HEK293 (cell line): ENCODE measurements at regions not wholly inside any gene's neighbourhood (a gene's known extent, or its start where the extent isn't known, plus 50 kb on each side); places are given as distances from the start of the nearest gene placed in this dataset.

Source experiments
- GLIS2 ChIP-seq: fragments of 450-650 bp; formaldehyde crosslinking; IDR thresholded peaks from 2 replicates; pipeline ENCODE4 v1.5.1; 2016; ENCODE audit warnings: missing biosample characterization, missing genetic modification characterization
- MYNN ChIP-seq: fragments of 450-650 bp; formaldehyde crosslinking; IDR thresholded peaks from 2 replicates; pipeline ENCODE4 v1.5.1; 2016; ENCODE audit warnings: missing biosample characterization, missing genetic modification characterization, borderline replicate concordance
- TRIM28 ChIP-seq: IDR thresholded peaks from 2 replicates; pipeline ENCODE4 v1.6.1; 2011; ENCODE audit warnings: low read length, control low read depth, borderline replicate concordance
- ZNF19 ChIP-seq: fragments of 450-650 bp; formaldehyde crosslinking; IDR thresholded peaks from 2 replicates; pipeline ENCODE4; 2016; ENCODE audit warnings: missing biosample characterization, missing genetic modification characterization, low read depth
- ZNF623 ChIP-seq: fragments of 450-650 bp; formaldehyde crosslinking; IDR thresholded peaks from 2 replicates; pipeline ENCODE4 v1.5.1; 2016; ENCODE audit warnings: missing biosample characterization, missing genetic modification characterization
- ZNF777 ChIP-seq: fragments of 450-650 bp; formaldehyde crosslinking; IDR thresholded peaks from 2 replicates; pipeline ENCODE4 v1.5.1; 2017; ENCODE audit warnings: missing biosample characterization, missing genetic modification characterization, borderline replicate concordance
- TF ChIP-seq, protein P1 (sequence below): fragments of 450-650 bp; formaldehyde crosslinking; IDR thresholded peaks from 2 replicates; pipeline ENCODE4 v1.5.1; 2016; ENCODE audit warnings: missing biosample characterization, missing genetic modification characterization
- TF ChIP-seq, protein P2 (sequence below): sonication (generic); formaldehyde crosslinking; IDR thresholded peaks from 2 replicates; pipeline ENCODE4 v1.8.1; 2022; ENCODE audit warnings: mild to moderate bottlenecking, moderate library complexity, missing genetic modification reagents

DNA sequence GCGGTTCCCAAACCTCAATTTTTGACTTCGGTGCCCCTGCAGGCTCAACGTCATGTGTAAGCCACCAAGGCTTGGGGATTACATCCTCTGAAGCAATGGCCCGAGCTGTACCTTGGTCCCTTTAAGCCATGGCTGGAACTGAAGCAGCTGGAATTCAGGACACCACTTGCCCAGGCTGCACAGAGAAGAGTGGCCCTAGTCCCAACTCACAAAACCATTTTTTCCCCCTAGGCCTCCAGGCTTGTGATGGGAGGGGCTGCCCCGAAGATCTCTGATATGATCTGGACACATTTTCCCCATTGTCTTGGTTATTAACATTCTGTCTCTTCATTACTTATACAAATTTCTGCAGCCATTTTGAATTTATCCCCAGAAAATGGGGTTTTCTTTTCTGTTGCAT lies 233.3 kb upstream of the ADGRL4 start:
- TF ChIP-seq, protein P1, sequence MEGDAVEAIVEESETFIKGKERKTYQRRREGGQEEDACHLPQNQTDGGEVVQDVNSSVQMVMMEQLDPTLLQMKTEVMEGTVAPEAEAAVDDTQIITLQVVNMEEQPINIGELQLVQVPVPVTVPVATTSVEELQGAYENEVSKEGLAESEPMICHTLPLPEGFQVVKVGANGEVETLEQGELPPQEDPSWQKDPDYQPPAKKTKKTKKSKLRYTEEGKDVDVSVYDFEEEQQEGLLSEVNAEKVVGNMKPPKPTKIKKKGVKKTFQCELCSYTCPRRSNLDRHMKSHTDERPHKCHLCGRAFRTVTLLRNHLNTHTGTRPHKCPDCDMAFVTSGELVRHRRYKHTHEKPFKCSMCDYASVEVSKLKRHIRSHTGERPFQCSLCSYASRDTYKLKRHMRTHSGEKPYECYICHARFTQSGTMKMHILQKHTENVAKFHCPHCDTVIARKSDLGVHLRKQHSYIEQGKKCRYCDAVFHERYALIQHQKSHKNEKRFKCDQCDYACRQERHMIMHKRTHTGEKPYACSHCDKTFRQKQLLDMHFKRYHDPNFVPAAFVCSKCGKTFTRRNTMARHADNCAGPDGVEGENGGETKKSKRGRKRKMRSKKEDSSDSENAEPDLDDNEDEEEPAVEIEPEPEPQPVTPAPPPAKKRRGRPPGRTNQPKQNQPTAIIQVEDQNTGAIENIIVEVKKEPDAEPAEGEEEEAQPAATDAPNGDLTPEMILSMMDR (tag by site-specific recombination): no peak
- no peak for TF ChIP-seq ZNF777
- no peak for TF ChIP-seq ZNF19 (tag by site-specific recombination)
- TF ChIP-seq GLIS2: no peak
- no peak for TF ChIP-seq MYNN
- no peak for TF ChIP-seq ZNF623 (tag by site-specific recombination)
- TF ChIP-seq, protein P2, sequence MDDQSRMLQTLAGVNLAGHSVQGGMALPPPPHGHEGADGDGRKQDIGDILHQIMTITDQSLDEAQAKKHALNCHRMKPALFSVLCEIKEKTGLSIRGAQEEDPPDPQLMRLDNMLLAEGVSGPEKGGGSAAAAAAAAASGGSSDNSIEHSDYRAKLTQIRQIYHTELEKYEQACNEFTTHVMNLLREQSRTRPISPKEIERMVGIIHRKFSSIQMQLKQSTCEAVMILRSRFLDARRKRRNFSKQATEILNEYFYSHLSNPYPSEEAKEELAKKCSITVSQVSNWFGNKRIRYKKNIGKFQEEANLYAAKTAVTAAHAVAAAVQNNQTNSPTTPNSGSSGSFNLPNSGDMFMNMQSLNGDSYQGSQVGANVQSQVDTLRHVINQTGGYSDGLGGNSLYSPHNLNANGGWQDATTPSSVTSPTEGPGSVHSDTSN (CRISPR knock-in tag): no peak
- peak; percentile 60; the same call in 1 of the 2 replicates for TF ChIP-seq TRIM28
